HepG2 (cell line): ENCODE measurements at regions not wholly inside any gene's neighbourhood (a gene's known extent, or its start where the extent isn't known, plus 50 kb on each side); places are given as distances from the start of the nearest gene placed in this dataset.

Experiments used
- CCAR2 ChIP-seq: fragments of 200-400 bp; formaldehyde crosslinking; optimal IDR thresholded peaks from 2 replicates; pipeline ENCODE3; 2018; ENCODE audit warnings: low read depth, mild to moderate bottlenecking, low read length, moderate library complexity
- ELF3 ChIP-seq: IDR thresholded peaks from 2 replicates; pipeline ENCODE4 v1.6.1; 2016; ENCODE audit warnings: missing genetic modification reagents, missing compliant biosample characterization
- GABPB1 ChIP-seq: IDR thresholded peaks from 2 replicates; pipeline ENCODE4 v1.6.1; 2016; ENCODE audit warnings: mild to moderate bottlenecking, missing genetic modification reagents, moderate library complexity, missing compliant biosample characterization
- HNRNPH1 ChIP-seq: fragments of 200-400 bp; formaldehyde crosslinking; optimal IDR thresholded peaks from 2 replicates; pipeline ENCODE3; 2017; ENCODE audit warnings: mild to moderate bottlenecking, low read depth, low read length
- ISL2 ChIP-seq: sonication (generic); formaldehyde crosslinking; IDR thresholded peaks from 2 replicates; pipeline ENCODE4 v1.5.0; 2020; ENCODE audit warnings: missing genetic modification reagents
- ISX ChIP-seq: sonication (generic); formaldehyde crosslinking; conservative IDR thresholded peaks from 2 replicates; pipeline ENCODE4 v1.5.0; 2020; ENCODE audit warnings: missing genetic modification reagents
- SETDB1 ChIP-seq: sonication (generic); formaldehyde crosslinking; IDR thresholded peaks from 2 replicates; pipeline ENCODE4 v1.5.1; 2020; ENCODE audit warnings: missing genetic modification reagents, mild to moderate bottlenecking, borderline replicate concordance
- SMAD9 ChIP-seq: sonication (generic); formaldehyde crosslinking; IDR thresholded peaks from 2 replicates; pipeline ENCODE4 v1.5.1; 2020; ENCODE audit warnings: mild to moderate bottlenecking, missing genetic modification reagents
- SNAI1 ChIP-seq: sonication (generic); formaldehyde crosslinking; IDR thresholded peaks from 2 replicates; pipeline ENCODE4 v1.5.0; 2020; ENCODE audit warnings: mild to moderate bottlenecking, missing genetic modification reagents, borderline replicate concordance
- SRSF4 ChIP-seq: fragments of 200-400 bp; formaldehyde crosslinking; IDR thresholded peaks from one replicate; pipeline ENCODE4 v1.6.1; 2018; ENCODE audit warnings: mild to moderate bottlenecking, low read depth, low read length, moderate library complexity; ENCODE audit not compliant: poor library complexity, severe bottlenecking
- ZBTB42 ChIP-seq: sonication (generic); formaldehyde crosslinking; IDR thresholded peaks from 2 replicates; pipeline ENCODE4 v1.5.0; 2020; ENCODE audit warnings: mild to moderate bottlenecking, missing genetic modification reagents
- ZNF253 ChIP-seq: sonication (generic); formaldehyde crosslinking; IDR thresholded peaks from 2 replicates; pipeline ENCODE4 v1.8.0; 2022; ENCODE audit warnings: mild to moderate bottlenecking, missing genetic modification reagents, borderline replicate concordance
- ZNF790 ChIP-seq: sonication (generic); formaldehyde crosslinking; IDR thresholded peaks from 2 replicates; pipeline ENCODE4 v1.8.0; 2022; ENCODE audit warnings: missing genetic modification reagents, mild to moderate bottlenecking, borderline replicate concordance
- TF ChIP-seq, protein P1 (sequence below): sonication (generic); formaldehyde crosslinking; IDR thresholded peaks from 2 replicates; pipeline ENCODE4 v1.4.0; 2020; ENCODE audit warnings: missing genetic modification reagents, borderline replicate concordance
- TF ChIP-seq, protein P2 (sequence below): IDR thresholded peaks from 2 replicates; pipeline ENCODE4 v1.6.1; 2016; ENCODE audit warnings: control low read depth
- TF ChIP-seq, protein P3 (sequence below): sonication (generic); formaldehyde crosslinking; IDR thresholded peaks from 2 replicates; pipeline ENCODE4 v1.4.0; 2020; ENCODE audit warnings: missing genetic modification reagents, borderline replicate concordance
- TF ChIP-seq, protein P4 (sequence below): sonication (generic); formaldehyde crosslinking; IDR thresholded peaks from 2 replicates; pipeline ENCODE4 v1.5.0; 2020; ENCODE audit warnings: missing genetic modification reagents
- TF ChIP-seq, protein P5 (sequence below): sonication (generic); formaldehyde crosslinking; conservative IDR thresholded peaks from 2 replicates; pipeline ENCODE4 v1.4.0; 2020; ENCODE audit warnings: mild to moderate bottlenecking, missing genetic modification reagents, moderate library complexity

DNA sequence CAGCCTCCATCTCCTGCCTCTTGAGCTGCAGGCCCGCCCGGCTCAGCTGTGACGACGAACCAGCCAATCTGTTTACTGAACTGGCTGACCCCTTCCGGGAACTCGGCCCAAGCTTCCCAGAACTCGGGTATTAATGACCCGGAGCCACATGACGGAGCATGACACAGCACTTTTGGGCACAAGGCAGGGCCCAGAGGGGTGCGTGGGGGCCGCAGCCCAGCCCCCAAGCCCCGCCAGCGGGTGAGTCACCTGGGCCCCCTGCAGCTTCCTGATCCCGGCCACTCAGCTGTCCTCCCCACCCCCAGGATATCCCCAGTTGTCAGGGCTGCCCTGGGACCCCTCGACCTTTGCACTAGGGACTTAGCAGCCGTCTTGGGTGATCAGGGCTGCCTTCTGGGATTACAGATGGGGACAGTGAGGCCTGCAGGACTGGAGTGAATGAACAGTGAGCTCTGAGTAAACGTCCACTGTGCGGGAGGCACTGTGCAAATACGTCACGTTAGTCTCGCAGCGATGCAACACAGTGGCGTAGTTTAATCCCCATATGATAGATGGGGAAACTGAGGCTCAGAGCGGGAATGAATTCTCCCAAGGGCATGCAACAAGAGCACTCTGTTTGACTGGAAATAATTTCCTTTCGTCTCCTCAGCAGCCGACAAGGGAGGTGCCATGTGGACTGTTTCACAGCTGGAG lies 102.1 kb downstream of the CEBPB start (continued):
- TF ChIP-seq SNAI1 (peak; percentile 95), SETDB1 (CRISPR knock-in tag) (no peak), GABPB1 (CRISPR knock-in tag) (peak; percentile 95), ISX (CRISPR knock-in tag) (no peak), ELF3 (peak; percentile 100), ZNF253 (CRISPR knock-in tag) (peak; percentile 84; the same call in 1 of the 2 replicates), ISL2 (CRISPR knock-in tag) (peak; percentile 97), SMAD9 (CRISPR knock-in tag) (peak; percentile 94; the same call in 1 of the 2 replicates), ZBTB42 (CRISPR knock-in tag) (peak; percentile 93; the same call in 1 of the 2 replicates), ZNF790 (CRISPR knock-in tag) (no peak), HNRNPH1 (no peak), SRSF4 (no peak), CCAR2 (peak; percentile 71)
- TF ChIP-seq, protein P1, sequence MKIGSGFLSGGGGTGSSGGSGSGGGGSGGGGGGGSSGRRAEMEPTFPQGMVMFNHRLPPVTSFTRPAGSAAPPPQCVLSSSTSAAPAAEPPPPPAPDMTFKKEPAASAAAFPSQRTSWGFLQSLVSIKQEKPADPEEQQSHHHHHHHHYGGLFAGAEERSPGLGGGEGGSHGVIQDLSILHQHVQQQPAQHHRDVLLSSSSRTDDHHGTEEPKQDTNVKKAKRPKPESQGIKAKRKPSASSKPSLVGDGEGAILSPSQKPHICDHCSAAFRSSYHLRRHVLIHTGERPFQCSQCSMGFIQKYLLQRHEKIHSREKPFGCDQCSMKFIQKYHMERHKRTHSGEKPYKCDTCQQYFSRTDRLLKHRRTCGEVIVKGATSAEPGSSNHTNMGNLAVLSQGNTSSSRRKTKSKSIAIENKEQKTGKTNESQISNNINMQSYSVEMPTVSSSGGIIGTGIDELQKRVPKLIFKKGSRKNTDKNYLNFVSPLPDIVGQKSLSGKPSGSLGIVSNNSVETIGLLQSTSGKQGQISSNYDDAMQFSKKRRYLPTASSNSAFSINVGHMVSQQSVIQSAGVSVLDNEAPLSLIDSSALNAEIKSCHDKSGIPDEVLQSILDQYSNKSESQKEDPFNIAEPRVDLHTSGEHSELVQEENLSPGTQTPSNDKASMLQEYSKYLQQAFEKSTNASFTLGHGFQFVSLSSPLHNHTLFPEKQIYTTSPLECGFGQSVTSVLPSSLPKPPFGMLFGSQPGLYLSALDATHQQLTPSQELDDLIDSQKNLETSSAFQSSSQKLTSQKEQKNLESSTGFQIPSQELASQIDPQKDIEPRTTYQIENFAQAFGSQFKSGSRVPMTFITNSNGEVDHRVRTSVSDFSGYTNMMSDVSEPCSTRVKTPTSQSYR (CRISPR knock-in tag): peak; percentile 95
- TF ChIP-seq, protein P2, sequence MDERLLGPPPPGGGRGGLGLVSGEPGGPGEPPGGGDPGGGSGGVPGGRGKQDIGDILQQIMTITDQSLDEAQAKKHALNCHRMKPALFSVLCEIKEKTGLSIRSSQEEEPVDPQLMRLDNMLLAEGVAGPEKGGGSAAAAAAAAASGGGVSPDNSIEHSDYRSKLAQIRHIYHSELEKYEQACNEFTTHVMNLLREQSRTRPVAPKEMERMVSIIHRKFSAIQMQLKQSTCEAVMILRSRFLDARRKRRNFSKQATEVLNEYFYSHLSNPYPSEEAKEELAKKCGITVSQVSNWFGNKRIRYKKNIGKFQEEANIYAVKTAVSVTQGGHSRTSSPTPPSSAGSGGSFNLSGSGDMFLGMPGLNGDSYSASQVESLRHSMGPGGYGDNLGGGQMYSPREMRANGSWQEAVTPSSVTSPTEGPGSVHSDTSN: no peak; the same call in 1 of the 2 replicates
- TF ChIP-seq, protein P3, sequence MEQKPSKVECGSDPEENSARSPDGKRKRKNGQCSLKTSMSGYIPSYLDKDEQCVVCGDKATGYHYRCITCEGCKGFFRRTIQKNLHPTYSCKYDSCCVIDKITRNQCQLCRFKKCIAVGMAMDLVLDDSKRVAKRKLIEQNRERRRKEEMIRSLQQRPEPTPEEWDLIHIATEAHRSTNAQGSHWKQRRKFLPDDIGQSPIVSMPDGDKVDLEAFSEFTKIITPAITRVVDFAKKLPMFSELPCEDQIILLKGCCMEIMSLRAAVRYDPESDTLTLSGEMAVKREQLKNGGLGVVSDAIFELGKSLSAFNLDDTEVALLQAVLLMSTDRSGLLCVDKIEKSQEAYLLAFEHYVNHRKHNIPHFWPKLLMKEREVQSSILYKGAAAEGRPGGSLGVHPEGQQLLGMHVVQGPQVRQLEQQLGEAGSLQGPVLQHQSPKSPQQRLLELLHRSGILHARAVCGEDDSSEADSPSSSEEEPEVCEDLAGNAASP (CRISPR knock-in tag): peak; percentile 99
- TF ChIP-seq, protein P4, sequence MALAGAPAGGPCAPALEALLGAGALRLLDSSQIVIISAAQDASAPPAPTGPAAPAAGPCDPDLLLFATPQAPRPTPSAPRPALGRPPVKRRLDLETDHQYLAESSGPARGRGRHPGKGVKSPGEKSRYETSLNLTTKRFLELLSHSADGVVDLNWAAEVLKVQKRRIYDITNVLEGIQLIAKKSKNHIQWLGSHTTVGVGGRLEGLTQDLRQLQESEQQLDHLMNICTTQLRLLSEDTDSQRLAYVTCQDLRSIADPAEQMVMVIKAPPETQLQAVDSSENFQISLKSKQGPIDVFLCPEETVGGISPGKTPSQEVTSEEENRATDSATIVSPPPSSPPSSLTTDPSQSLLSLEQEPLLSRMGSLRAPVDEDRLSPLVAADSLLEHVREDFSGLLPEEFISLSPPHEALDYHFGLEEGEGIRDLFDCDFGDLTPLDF (CRISPR knock-in tag): no peak; the same call in 1 of the 2 replicates
- TF ChIP-seq, protein P5, sequence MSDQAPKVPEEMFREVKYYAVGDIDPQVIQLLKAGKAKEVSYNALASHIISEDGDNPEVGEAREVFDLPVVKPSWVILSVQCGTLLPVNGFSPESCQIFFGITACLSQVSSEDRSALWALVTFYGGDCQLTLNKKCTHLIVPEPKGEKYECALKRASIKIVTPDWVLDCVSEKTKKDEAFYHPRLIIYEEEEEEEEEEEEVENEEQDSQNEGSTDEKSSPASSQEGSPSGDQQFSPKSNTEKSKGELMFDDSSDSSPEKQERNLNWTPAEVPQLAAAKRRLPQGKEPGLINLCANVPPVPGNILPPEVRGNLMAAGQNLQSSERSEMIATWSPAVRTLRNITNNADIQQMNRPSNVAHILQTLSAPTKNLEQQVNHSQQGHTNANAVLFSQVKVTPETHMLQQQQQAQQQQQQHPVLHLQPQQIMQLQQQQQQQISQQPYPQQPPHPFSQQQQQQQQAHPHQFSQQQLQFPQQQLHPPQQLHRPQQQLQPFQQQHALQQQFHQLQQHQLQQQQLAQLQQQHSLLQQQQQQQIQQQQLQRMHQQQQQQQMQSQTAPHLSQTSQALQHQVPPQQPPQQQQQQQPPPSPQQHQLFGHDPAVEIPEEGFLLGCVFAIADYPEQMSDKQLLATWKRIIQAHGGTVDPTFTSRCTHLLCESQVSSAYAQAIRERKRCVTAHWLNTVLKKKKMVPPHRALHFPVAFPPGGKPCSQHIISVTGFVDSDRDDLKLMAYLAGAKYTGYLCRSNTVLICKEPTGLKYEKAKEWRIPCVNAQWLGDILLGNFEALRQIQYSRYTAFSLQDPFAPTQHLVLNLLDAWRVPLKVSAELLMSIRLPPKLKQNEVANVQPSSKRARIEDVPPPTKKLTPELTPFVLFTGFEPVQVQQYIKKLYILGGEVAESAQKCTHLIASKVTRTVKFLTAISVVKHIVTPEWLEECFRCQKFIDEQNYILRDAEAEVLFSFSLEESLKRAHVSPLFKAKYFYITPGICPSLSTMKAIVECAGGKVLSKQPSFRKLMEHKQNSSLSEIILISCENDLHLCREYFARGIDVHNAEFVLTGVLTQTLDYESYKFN (CRISPR knock-in tag): peak; percentile 98
